Prostate gland (tissue), 2 donors: ENCODE measurements at regions not wholly inside any gene's neighbourhood (a gene's known extent, or its start where the extent isn't known, plus 50 kb on each side); places are given as distances from the start of the nearest gene placed in this dataset.

Source experiments
- CTCF ChIP-seq, 4 experiments: fragments of 200-600 bp in 2 of 4; fragments of 450-650 bp in 2 of 4; sonication (generic) in 2 of 4; IDR thresholded peaks; 1 replicate in 3 of 4; 2 replicates in 1 of 4; pipeline ENCODE4 v1.5.1; 2016 to 2019; ENCODE audit warnings: antibody characterized with exemption in 4 of 4, mild to moderate bottlenecking in 2 of 4, moderate library complexity in 2 of 4
- POLR2A ChIP-seq: fragments of 450-650 bp; IDR thresholded peaks from one replicate; pipeline ENCODE4 v1.6.1; 2016; ENCODE audit warnings: antibody characterized with exemption, mild to moderate bottlenecking
- POLR2AphosphoS5 ChIP-seq: sonication (generic); formaldehyde crosslinking; IDR thresholded peaks from one replicate; pipeline ENCODE4 v1.6.1; 2017; ENCODE audit warnings: antibody characterized with exemption

- TF ChIP-seq CTCF (IDR thresholded peaks at IDR 0.05) (no peak), POLR2A (no peak), POLR2AphosphoS5 (no peak)
These were observed 1615.8 kb downstream of the PLA2G4A start for GRCh38 chr1:188444526-188444925.
